MM.1S (cell line): ENCODE measurements at regions not wholly inside any gene's neighbourhood (a gene's known extent, or its start where the extent isn't known, plus 50 kb on each side); places are given as distances from the start of the nearest gene placed in this dataset.

ENCODE experiments used
- DNase-seq: peaks from one replicate; pipeline ENCODE4 v3.0.0-alpha.2; 2015
- H2AFZ ChIP-seq: fragments of 300-600 bp; sonication (generic); 2 replicates; pipeline ENCODE4 v1.6.0; 2016; ENCODE audit warnings: antibody characterized with exemption, low read length
- H3F3A ChIP-seq: fragments of 300-600 bp; sonication (generic); 2 replicates; pipeline ENCODE4 v1.6.1; 2016; ENCODE audit warnings: mild to moderate bottlenecking, antibody characterized with exemption, low read length, moderate library complexity, mixed read lengths; ENCODE audit not compliant: insufficient read depth
- H3K27ac ChIP-seq: fragments of 300-600 bp; sonication (generic); 2 replicates; pipeline ENCODE4 v1.5.1; 2016; ENCODE audit warnings: mild to moderate bottlenecking, low read length
- H3K27me3 ChIP-seq: fragments of 300-600 bp; sonication (generic); replicated peaks from 2 replicates; pipeline ENCODE4 v1.6.0; 2016; ENCODE audit warnings: low read length; ENCODE audit not compliant: insufficient read depth
- H3K36me3 ChIP-seq: fragments of 300-600 bp; sonication (generic); replicated peaks from 2 replicates; pipeline ENCODE4 v1.6.1; 2016; ENCODE audit warnings: mild to moderate bottlenecking, low read length, mixed read lengths; ENCODE audit not compliant: insufficient read depth
- H3K4me1 ChIP-seq: fragments of 300-600 bp; sonication (generic); 2 replicates; pipeline ENCODE4 v1.6.1; 2016; ENCODE audit warnings: low read length, mixed read lengths
- H3K4me2 ChIP-seq: fragments of 300-600 bp; sonication (generic); 2 replicates; pipeline ENCODE4 v1.6.0; 2016; ENCODE audit warnings: low read depth, low read length
- H3K4me3 ChIP-seq: fragments of 300-600 bp; sonication (generic); 2 replicates; pipeline ENCODE4 v1.5.1; 2016; ENCODE audit warnings: low read length, mixed read lengths
- H3K79me2 ChIP-seq: fragments of 300-600 bp; sonication (generic); 2 replicates; pipeline ENCODE4 v1.6.1; 2016; ENCODE audit warnings: mixed run types, low read length, mixed read lengths
- H3K9ac ChIP-seq: fragments of 300-600 bp; sonication (generic); 2 replicates; pipeline ENCODE4 v1.6.1; 2016; ENCODE audit warnings: low read length, mixed read lengths
- H3K9me2 ChIP-seq: fragments of 300-600 bp; sonication (generic); replicated peaks from 2 replicates; pipeline ENCODE4 v1.6.1; 2016; ENCODE audit warnings: mild to moderate bottlenecking, low read length, mixed read lengths; ENCODE audit not compliant: insufficient read depth
- H3K9me3 ChIP-seq: fragments of 300-600 bp; sonication (generic); replicated peaks from 2 replicates; pipeline ENCODE4 v1.6.1; 2016; ENCODE audit warnings: mild to moderate bottlenecking, low read length, mixed read lengths; ENCODE audit not compliant: insufficient read depth
- H4K20me1 ChIP-seq: fragments of 300-600 bp; sonication (generic); 2 replicates; pipeline ENCODE4 v1.6.1; 2016; ENCODE audit warnings: mild to moderate bottlenecking, low read length, moderate library complexity, mixed read lengths; ENCODE audit not compliant: insufficient read depth
- CTCF ChIP-seq: fragments of 300-600 bp; sonication (generic); IDR thresholded peaks from 2 replicates; pipeline ENCODE4 v1.5.1; 2016; ENCODE audit warnings: antibody characterized with exemption, low read length, mixed read lengths
- EZH2 ChIP-seq: fragments of 300-600 bp; sonication (generic); optimal IDR thresholded peaks from 2 replicates; pipeline ENCODE3; 2017; ENCODE audit warnings: low read depth, mild to moderate bottlenecking, antibody characterized with exemption, low read length, mixed read lengths
- EZH2phosphoT487 ChIP-seq: fragments of 300-600 bp; sonication (generic); IDR thresholded peaks from 2 replicates; pipeline ENCODE4 v1.6.1; 2018; ENCODE audit warnings: antibody characterized with exemption, low read length

DNA sequence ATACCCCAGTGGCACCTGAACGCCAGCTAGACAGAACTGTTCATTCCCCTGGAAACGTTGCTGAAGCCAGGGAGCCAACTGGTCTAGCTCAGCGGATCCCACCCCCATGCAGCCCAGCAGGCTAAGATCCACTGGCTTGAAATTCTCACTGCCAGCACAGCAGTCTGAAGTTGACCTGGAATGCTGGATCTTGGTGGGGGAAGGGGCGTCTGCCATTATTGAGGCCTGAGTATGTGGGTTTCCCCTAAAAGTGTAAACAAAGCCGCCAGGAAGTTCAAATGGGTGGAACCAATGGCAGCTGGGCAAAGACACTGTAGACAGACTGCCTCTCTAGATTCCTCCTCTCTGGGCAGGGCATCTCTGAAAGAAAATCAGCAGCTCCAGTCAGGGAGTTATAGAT is 213.0 kb downstream of the NKX6-1 start:
- Histone ChIP-seq H4K20me1 (no peaks in the 10 kb centered on the region), H3K9me2 (no peaks in the 10 kb centered on the region), H3K27me3 (no peaks in the 10 kb centered on the region), H3K36me3 (no peaks in the 10 kb centered on the region), H2AFZ (no peak overlapping the region), H3K4me2 (no peak overlapping the region), H3K9me3 (no peaks in the 10 kb centered on the region), H3K9ac (no peak overlapping the region), H3K4me3 (no peak overlapping the region), H3K27ac (no peak overlapping the region), H3K4me1 (no peaks in the 10 kb centered on the region), H3K79me2 (no peaks in the 10 kb centered on the region), H3F3A (no peaks in the 10 kb centered on the region)
- TF ChIP-seq EZH2phosphoT487, result no peak
- no peak for TF ChIP-seq EZH2
- TF ChIP-seq CTCF, result no peak
- DNase-seq, result no peak

DNA sequence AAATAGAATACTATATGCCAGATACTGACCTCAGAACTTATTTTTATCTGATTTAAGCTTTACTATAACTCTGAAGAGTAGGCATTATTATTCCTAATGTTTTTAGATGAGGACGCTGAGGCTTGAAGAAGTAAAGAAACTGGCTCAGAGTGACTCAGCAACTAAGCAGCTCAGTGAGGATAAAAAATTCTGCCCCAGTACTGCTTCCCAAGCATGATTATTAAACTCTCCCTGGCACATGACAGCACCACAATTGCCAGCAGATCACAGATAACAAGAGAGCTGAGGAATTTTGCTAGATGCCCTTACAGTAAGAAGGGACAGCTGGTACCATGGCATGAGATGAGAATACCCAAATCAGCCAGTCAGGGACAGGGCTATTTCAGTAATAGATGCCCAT is 219.4 kb downstream of the NKX6-1 start:
- no peaks in the 10 kb centered on the region for H3K36me3 ChIP-seq
- no peaks in the 10 kb centered on the region for H3K4me1 ChIP-seq
- no peak overlapping the region for H3K4me2 ChIP-seq
- H3F3A ChIP-seq, result no peaks in the 10 kb centered on the region
- no peaks in the 10 kb centered on the region for H3K79me2 ChIP-seq
- no peaks in the 10 kb centered on the region for H4K20me1 ChIP-seq
- H3K9me2 ChIP-seq, result no peaks in the 10 kb centered on the region
- H3K27ac ChIP-seq, result no peak overlapping the region
- no peak for DNase-seq
- H3K9ac ChIP-seq, result no peak overlapping the region
- TF ChIP-seq CTCF (no peak), EZH2phosphoT487 (no peak)
- no peaks in the 10 kb centered on the region for H3K9me3 ChIP-seq
- H3K4me3 ChIP-seq, result no peak overlapping the region
- no peak overlapping the region for H2AFZ ChIP-seq
- no peaks in the 10 kb centered on the region for H3K27me3 ChIP-seq

- H3K4me2 ChIP-seq, result no peak overlapping the region
- TF ChIP-seq CTCF (no peak), EZH2 (no peak), EZH2phosphoT487 (no peak)
- H3K4me3 ChIP-seq, result no peak overlapping the region
These were observed 221.2 kb downstream of the NKX6-1 start for GRCh38 chr4:84277923-84278322.

More at GRCh38 chr4:84277923-84278322, 221.2 kb downstream of the NKX6-1 start:
- Histone ChIP-seq H2AFZ (no peak overlapping the region), H3K27ac (no peak overlapping the region), H3K36me3 (no peaks in the 10 kb centered on the region), H3K9ac (no peak overlapping the region), H3F3A (no peaks in the 10 kb centered on the region), H3K27me3 (no peaks in the 10 kb centered on the region), H3K4me1 (no peaks in the 10 kb centered on the region), H4K20me1 (no peaks in the 10 kb centered on the region), H3K9me3 (no peaks in the 10 kb centered on the region), H3K79me2 (no peaks in the 10 kb centered on the region), H3K9me2 (no peaks in the 10 kb centered on the region)
- DNase-seq, result no peak
